ENCODE measurements at regions not wholly inside any gene's neighbourhood (a gene's known extent, or its start where the extent isn't known, plus 50 kb on each side); places are given as distances from the start of the nearest gene placed in this dataset.

DNA sequence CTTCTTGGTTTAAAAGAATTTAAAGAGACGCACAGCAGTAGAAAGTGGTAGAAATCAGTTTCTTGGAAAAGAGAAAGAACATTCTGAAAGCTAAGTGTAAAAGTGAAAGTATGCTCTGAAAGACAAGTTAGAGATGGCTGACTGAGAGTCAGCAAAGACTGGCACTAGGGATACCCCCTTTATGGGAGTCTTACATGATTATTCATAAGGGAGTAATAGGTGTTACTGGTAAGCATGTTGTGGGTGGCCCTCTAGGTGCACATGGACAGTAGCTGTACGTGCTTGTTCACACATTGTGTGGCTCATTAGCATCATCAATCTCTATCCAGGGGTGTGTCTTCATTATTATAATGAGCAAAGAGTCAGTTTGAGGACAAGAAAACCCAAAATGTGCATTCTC, 816.2 kb downstream of the CBLN2 start:
- H3K79me1 ChIP-seq (ENCODE audit: low read length): no peaks in the 10 kb centered on the region
- no peaks in the 10 kb centered on the region for H3K4me1 ChIP-seq (ENCODE audit: control insufficient read depth, low read depth, low read length)
- no peak overlapping the region for H3K27ac ChIP-seq (ENCODE audit: low read depth, low read length)
- H3K4me3 ChIP-seq (ENCODE audit: low read length): no peak overlapping the region
- H3K27me3 ChIP-seq (ENCODE audit: insufficient read depth, low read length, poor library complexity): no peaks in the 10 kb centered on the region
- no peak overlapping the region for H2BK15ac ChIP-seq (replicated peaks; ENCODE audit: low read depth)
- no peaks in the 10 kb centered on the region for H3K36me3 ChIP-seq (ENCODE audit: control insufficient read depth, insufficient read depth, low read length)
- H3K4ac ChIP-seq (ENCODE audit: low read depth, low read length): no peak overlapping the region
- H2AK5ac ChIP-seq (ENCODE audit: low read length): no peak overlapping the region
- no peak for DNase-seq
- no peak overlapping the region for H3K18ac ChIP-seq (ENCODE audit: low read length)
- H4K8ac ChIP-seq (ENCODE audit: low read depth, low read length): no peak overlapping the region
- no peak overlapping the region for H3K56ac ChIP-seq (ENCODE audit: low read length)
- no peak overlapping the region for H2BK5ac ChIP-seq (ENCODE audit: low read length)
- no CpG with 5 or more reads among the region's 2 CpGs for WGBS (ENCODE audit: extremely low coverage, insufficient coverage, low lambda C conversion rate)
- H3K23ac ChIP-seq (ENCODE audit: low read length): no peak overlapping the region
- H4K5ac ChIP-seq (ENCODE audit: low read length): no peak overlapping the region
- H3K4me2 ChIP-seq (ENCODE audit: low read length): no peak overlapping the region
- H3K79me2 ChIP-seq (ENCODE audit: control insufficient read depth, insufficient read depth, low read length): no peaks in the 10 kb centered on the region
- H2BK120ac ChIP-seq (ENCODE audit: low read depth, low read length): no peak overlapping the region
- no peak overlapping the region for H3K9ac ChIP-seq (ENCODE audit: low read length)

DNA sequence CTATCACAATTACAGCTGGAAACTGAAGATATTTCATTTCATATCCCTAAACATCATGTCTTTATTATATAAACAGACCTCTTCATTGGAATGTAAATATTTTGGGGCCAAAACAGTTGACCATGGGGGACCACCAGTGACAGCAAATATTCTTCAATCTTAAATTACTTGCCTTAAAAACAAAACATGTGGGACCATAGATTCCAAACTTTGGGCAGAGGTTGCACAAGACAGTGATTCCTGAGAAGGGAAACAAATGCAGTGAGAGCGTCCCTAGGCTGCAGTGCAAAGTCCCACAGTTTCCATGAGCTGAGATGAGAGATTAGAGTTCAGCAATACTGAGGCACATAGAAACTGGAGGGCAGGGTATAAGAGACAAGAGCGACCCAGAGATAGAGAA, 818.9 kb downstream of the CBLN2 start:
- H3K27me3 ChIP-seq (ENCODE audit: insufficient read depth, low read length, poor library complexity): no peaks in the 10 kb centered on the region
- H3K79me1 ChIP-seq (ENCODE audit: low read length): no peaks in the 10 kb centered on the region
- H2BK5ac ChIP-seq (ENCODE audit: low read length): no peak overlapping the region
- DNase-seq: no peak
- no peak overlapping the region for H3K4me3 ChIP-seq (ENCODE audit: low read length)
- WGBS (ENCODE audit: extremely low coverage, insufficient coverage, low lambda C conversion rate): no CpG with 5 or more reads among the region's 2 CpGs
- no peak overlapping the region for H4K5ac ChIP-seq (ENCODE audit: low read length)
- H3K56ac ChIP-seq (ENCODE audit: low read length): no peak overlapping the region
- H2BK15ac ChIP-seq (replicated peaks; ENCODE audit: low read depth): no peak overlapping the region
- no peaks in the 10 kb centered on the region for H3K36me3 ChIP-seq (ENCODE audit: control insufficient read depth, insufficient read depth, low read length)
- no peaks in the 10 kb centered on the region for H3K4me1 ChIP-seq (ENCODE audit: control insufficient read depth, low read depth, low read length)
- H3K4ac ChIP-seq (ENCODE audit: low read depth, low read length): no peak overlapping the region
- H3K79me2 ChIP-seq (ENCODE audit: control insufficient read depth, insufficient read depth, low read length): no peaks in the 10 kb centered on the region
- no peak overlapping the region for H2BK120ac ChIP-seq (ENCODE audit: low read depth, low read length)
- H3K4me2 ChIP-seq (ENCODE audit: low read length): no peak overlapping the region
- H3K27ac ChIP-seq (ENCODE audit: low read depth, low read length): no peak overlapping the region
- no peak overlapping the region for H3K23ac ChIP-seq (ENCODE audit: low read length)
- no peak overlapping the region for H3K18ac ChIP-seq (ENCODE audit: low read length)
- no peak overlapping the region for H3K9ac ChIP-seq (ENCODE audit: low read length)
- no peak overlapping the region for H4K8ac ChIP-seq (ENCODE audit: low read depth, low read length)
- H2AK5ac ChIP-seq (ENCODE audit: low read length): no peak overlapping the region

DNA sequence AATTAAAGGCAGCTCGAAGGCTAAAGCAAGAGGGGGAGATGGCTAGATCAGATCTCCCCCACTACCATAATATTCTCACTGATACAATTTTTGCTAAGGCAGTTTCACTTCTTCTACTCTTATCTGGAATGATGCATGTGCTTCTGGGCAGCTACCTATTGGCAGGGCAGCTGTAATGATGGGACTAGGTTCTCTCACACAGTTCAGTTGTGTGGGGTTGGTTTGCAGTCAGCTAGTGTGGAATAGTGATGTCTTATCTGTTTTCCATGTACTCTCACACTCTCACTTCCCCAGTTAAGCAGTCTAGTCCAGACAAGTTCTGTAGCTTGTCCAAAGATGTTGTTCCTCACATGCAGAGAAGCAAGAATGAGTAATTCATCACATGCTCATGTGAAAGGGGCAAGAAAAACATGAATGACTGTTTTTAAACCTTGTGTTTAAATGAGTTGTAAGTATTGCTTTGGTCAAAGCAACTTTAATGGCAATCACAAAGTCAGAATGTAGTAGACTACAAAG, 836.1 kb downstream of the CBLN2 start:
- no peaks in the 10 kb centered on the region for H3K36me3 ChIP-seq (ENCODE audit: control insufficient read depth, insufficient read depth, low read length)
- H2BK120ac ChIP-seq (ENCODE audit: low read depth, low read length): no peak overlapping the region
- H2AK5ac ChIP-seq (ENCODE audit: low read length): no peak overlapping the region
- no peaks in the 10 kb centered on the region for H3K79me1 ChIP-seq (ENCODE audit: low read length)
- no peak overlapping the region for H3K4me2 ChIP-seq (ENCODE audit: low read length)
- no peak overlapping the region for H4K8ac ChIP-seq (ENCODE audit: low read depth, low read length)
- no peaks in the 10 kb centered on the region for H3K27me3 ChIP-seq (ENCODE audit: insufficient read depth, low read length, poor library complexity)
- H3K27ac ChIP-seq (ENCODE audit: low read depth, low read length): no peak overlapping the region
- no peak overlapping the region for H3K56ac ChIP-seq (ENCODE audit: low read length)
- H3K18ac ChIP-seq (ENCODE audit: low read length): no peak overlapping the region
- H2BK15ac ChIP-seq (replicated peaks; ENCODE audit: low read depth): no peak overlapping the region
- no peak overlapping the region for H3K4me3 ChIP-seq (ENCODE audit: low read length)
- H3K23ac ChIP-seq (ENCODE audit: low read length): no peak overlapping the region
- DNase-seq: peak; percentile 12
- no peak overlapping the region for H2BK5ac ChIP-seq (ENCODE audit: low read length)
- no peaks in the 10 kb centered on the region for H3K79me2 ChIP-seq (ENCODE audit: control insufficient read depth, insufficient read depth, low read length)
- H3K9ac ChIP-seq (ENCODE audit: low read length): no peak overlapping the region
- no CpG with 5 or more reads among the region's 1 CpG for WGBS (ENCODE audit: extremely low coverage, insufficient coverage, low lambda C conversion rate)
- no peak overlapping the region for H4K5ac ChIP-seq (ENCODE audit: low read length)
- no peak overlapping the region for H3K4ac ChIP-seq (ENCODE audit: low read depth, low read length)
- H3K4me1 ChIP-seq (ENCODE audit: control insufficient read depth, low read depth, low read length): no peaks in the 10 kb centered on the region

DNA sequence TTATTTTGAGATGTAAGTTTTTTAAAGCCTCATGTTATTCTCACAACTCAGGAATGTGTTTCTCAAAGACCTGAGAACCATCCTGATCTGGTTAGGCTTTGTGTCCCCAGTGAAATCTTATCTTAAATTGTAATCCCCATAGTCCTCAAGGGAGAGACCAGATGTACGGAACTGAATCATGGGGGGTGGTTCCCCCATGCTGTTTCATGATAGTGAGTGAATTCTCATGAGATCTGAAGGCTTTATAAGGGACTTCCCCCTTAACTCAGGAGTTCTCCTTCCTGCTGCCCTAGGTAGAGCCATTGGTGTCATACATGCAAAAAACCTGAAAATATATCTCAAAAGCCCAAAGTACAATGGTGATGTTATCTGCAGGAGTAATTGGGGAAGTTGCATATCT, 836.7 kb downstream of the CBLN2 start:
- Histone ChIP-seq H3K79me1 (ENCODE audit: low read length) (no peaks in the 10 kb centered on the region), H2BK15ac (replicated peaks; ENCODE audit: low read depth) (no peak overlapping the region), H3K18ac (ENCODE audit: low read length) (no peak overlapping the region), H3K27me3 (ENCODE audit: insufficient read depth, low read length, poor library complexity) (no peaks in the 10 kb centered on the region), H3K27ac (ENCODE audit: low read depth, low read length) (no peak overlapping the region), H2AK5ac (ENCODE audit: low read length) (no peak overlapping the region), H2BK120ac (ENCODE audit: low read depth, low read length) (no peak overlapping the region), H3K4ac (ENCODE audit: low read depth, low read length) (no peak overlapping the region), H4K8ac (ENCODE audit: low read depth, low read length) (no peak overlapping the region), H3K9ac (ENCODE audit: low read length) (no peak overlapping the region), H2BK5ac (ENCODE audit: low read length) (no peak overlapping the region), H3K23ac (ENCODE audit: low read length) (no peak overlapping the region), H3K4me3 (ENCODE audit: low read length) (no peak overlapping the region), H3K79me2 (ENCODE audit: control insufficient read depth, insufficient read depth, low read length) (no peaks in the 10 kb centered on the region), H3K56ac (ENCODE audit: low read length) (no peak overlapping the region), H4K5ac (ENCODE audit: low read length) (no peak overlapping the region), H3K4me2 (ENCODE audit: low read length) (no peak overlapping the region), H3K36me3 (ENCODE audit: control insufficient read depth, insufficient read depth, low read length) (no peaks in the 10 kb centered on the region), H3K4me1 (ENCODE audit: control insufficient read depth, low read depth, low read length) (no peaks in the 10 kb centered on the region)
- no CpG with 5 or more reads among the region's 1 CpG for WGBS (ENCODE audit: extremely low coverage, insufficient coverage, low lambda C conversion rate)
- DNase-seq: peak; percentile 84

DNA sequence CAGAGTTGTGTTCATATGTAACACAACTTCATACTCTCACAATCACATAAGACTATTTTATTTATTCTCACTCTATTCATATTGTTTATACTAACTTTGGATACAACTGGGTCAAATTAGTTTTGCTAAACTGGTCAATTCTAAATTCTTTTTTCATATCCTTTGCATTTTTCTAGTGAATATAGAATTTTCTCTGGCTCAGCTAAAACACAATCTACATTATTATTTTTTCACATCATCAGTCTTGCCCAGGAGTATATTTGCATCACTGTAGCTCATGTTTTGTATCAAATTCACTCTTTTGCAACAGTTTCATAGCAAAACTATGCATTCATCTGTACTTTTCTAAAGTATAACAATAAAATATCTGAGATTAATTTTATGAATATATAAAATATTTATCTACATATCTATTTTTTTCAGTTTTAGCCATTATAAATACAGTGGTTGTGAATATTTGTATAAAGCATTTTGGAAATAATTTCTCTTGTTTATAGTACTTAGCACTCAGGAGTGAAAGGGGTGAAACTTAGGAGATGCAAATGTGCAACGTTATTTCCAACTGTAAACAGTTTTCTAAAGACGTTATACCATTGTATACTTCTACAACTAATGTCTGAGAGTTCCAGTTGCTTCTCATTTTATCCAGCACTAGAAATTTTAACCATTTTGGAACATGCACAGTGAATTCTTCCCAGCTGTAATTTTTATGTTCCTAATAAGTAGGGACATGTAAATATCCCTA, 854.6 kb downstream of the CBLN2 start:
- no peak overlapping the region for H3K23ac ChIP-seq (ENCODE audit: low read length)
- no peak overlapping the region for H2BK15ac ChIP-seq (replicated peaks; ENCODE audit: low read depth)
- no peak overlapping the region for H3K27ac ChIP-seq (ENCODE audit: low read depth, low read length)
- no peak overlapping the region for H3K4me3 ChIP-seq (ENCODE audit: low read length)
- no peak for DNase-seq
- no CpG with 5 or more reads among the region's 2 CpGs for WGBS (ENCODE audit: extremely low coverage, insufficient coverage, low lambda C conversion rate)
- no peaks in the 10 kb centered on the region for H3K4me1 ChIP-seq (ENCODE audit: control insufficient read depth, low read depth, low read length)
- H3K36me3 ChIP-seq (ENCODE audit: control insufficient read depth, insufficient read depth, low read length): no peaks in the 10 kb centered on the region
- H2BK5ac ChIP-seq (ENCODE audit: low read length): no peak overlapping the region
- H4K8ac ChIP-seq (ENCODE audit: low read depth, low read length): no peak overlapping the region
- no peak overlapping the region for H2AK5ac ChIP-seq (ENCODE audit: low read length)
- H4K5ac ChIP-seq (ENCODE audit: low read length): no peak overlapping the region
- no peak overlapping the region for H3K9ac ChIP-seq (ENCODE audit: low read length)
- no peaks in the 10 kb centered on the region for H3K27me3 ChIP-seq (ENCODE audit: insufficient read depth, low read length, poor library complexity)
- no peaks in the 10 kb centered on the region for H3K79me2 ChIP-seq (ENCODE audit: control insufficient read depth, insufficient read depth, low read length)
- no peak overlapping the region for H2BK120ac ChIP-seq (ENCODE audit: low read depth, low read length)
- no peaks in the 10 kb centered on the region for H3K79me1 ChIP-seq (ENCODE audit: low read length)
- no peak overlapping the region for H3K4me2 ChIP-seq (ENCODE audit: low read length)
- H3K4ac ChIP-seq (ENCODE audit: low read depth, low read length): no peak overlapping the region
- no peak overlapping the region for H3K18ac ChIP-seq (ENCODE audit: low read length)
- no peak overlapping the region for H3K56ac ChIP-seq (ENCODE audit: low read length)

DNA sequence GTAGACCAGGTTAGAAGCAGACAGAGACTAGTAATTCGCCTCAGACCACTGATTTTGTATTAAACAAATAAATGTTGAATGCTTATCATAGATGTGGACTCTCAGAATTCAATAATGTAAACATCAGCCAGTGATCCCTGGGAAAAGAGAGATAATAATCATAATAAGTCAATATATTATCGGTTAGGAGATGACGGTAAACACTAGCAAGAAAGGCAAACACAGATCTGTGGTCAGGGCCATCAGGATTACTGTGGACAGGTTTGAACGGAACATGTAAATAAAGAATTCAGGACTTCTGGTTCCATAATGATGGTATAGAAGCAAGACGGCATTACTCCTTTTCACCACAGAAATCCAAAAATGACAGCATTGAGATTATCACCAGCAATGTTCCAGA, 861.6 kb downstream of the CBLN2 start:
- Histone ChIP-seq H3K27ac (ENCODE audit: low read depth, low read length) (no peak overlapping the region), H2BK15ac (replicated peaks; ENCODE audit: low read depth) (no peak overlapping the region), H2BK120ac (ENCODE audit: low read depth, low read length) (no peak overlapping the region), H3K4ac (ENCODE audit: low read depth, low read length) (no peak overlapping the region), H3K23ac (ENCODE audit: low read length) (no peak overlapping the region), H3K4me2 (ENCODE audit: low read length) (no peak overlapping the region), H2BK5ac (ENCODE audit: low read length) (no peak overlapping the region), H3K9ac (ENCODE audit: low read length) (no peak overlapping the region), H3K18ac (ENCODE audit: low read length) (no peak overlapping the region), H3K79me1 (ENCODE audit: low read length) (no peaks in the 10 kb centered on the region), H3K79me2 (ENCODE audit: control insufficient read depth, insufficient read depth, low read length) (no peaks in the 10 kb centered on the region), H3K56ac (ENCODE audit: low read length) (no peak overlapping the region), H3K27me3 (ENCODE audit: insufficient read depth, low read length, poor library complexity) (no peaks in the 10 kb centered on the region), H2AK5ac (ENCODE audit: low read length) (no peak overlapping the region), H3K36me3 (ENCODE audit: control insufficient read depth, insufficient read depth, low read length) (no peaks in the 10 kb centered on the region), H4K8ac (ENCODE audit: low read depth, low read length) (no peak overlapping the region), H3K4me3 (ENCODE audit: low read length) (no peak overlapping the region), H3K4me1 (ENCODE audit: control insufficient read depth, low read depth, low read length) (no peaks in the 10 kb centered on the region), H4K5ac (ENCODE audit: low read length) (no peak overlapping the region)
- no peak for DNase-seq
- WGBS (ENCODE audit: extremely low coverage, insufficient coverage, low lambda C conversion rate): no CpG with 5 or more reads among the region's 5 CpGs
